H1 (cell line): ENCODE measurements at regions not wholly inside any gene's neighbourhood (a gene's known extent, or its start where the extent isn't known, plus 50 kb on each side); places are given as distances from the start of the nearest gene placed in this dataset.

ENCODE experiments used
- GABPA ChIP-seq: IDR thresholded peaks from 2 replicates; pipeline ENCODE4 v1.6.1; 2011; ENCODE audit warnings: mild to moderate bottlenecking, low read length, moderate library complexity, borderline replicate concordance; ENCODE audit not compliant: insufficient read depth
- JUND ChIP-seq: IDR thresholded peaks from 2 replicates; pipeline ENCODE4 v1.6.1; 2011; ENCODE audit warnings: mild to moderate bottlenecking, improper control_type of control experiment, low read length
- POLR2A ChIP-seq, 2 experiments: IDR thresholded peaks; 1 replicate in 1 of 2; 2 replicates in 1 of 2; pipeline ENCODE4 v1.6.1; 2011; ENCODE audit warnings: low read depth in 2 of 2, low read length in 2 of 2, mild to moderate bottlenecking in 2 of 2; ENCODE audit errors: control extremely low read depth in 1 of 2
- SUZ12 ChIP-seq: fragments of 200-600 bp; sonication (generic); IDR thresholded peaks from 2 replicates; pipeline ENCODE4 v1.6.1; 2012; ENCODE audit warnings: mild to moderate bottlenecking, inconsistent platforms, low read length, moderate library complexity, mixed read lengths
- TAF7 ChIP-seq: optimal IDR thresholded peaks from 2 replicates; pipeline ENCODE3; 2011; ENCODE audit warnings: low read depth, mild to moderate bottlenecking, inconsistent platforms, low read length, moderate library complexity, borderline replicate concordance
- YY1 ChIP-seq: IDR thresholded peaks from 2 replicates; pipeline ENCODE4 v1.6.1; 2011; ENCODE audit warnings: low read depth, mild to moderate bottlenecking, low read length

DNA sequence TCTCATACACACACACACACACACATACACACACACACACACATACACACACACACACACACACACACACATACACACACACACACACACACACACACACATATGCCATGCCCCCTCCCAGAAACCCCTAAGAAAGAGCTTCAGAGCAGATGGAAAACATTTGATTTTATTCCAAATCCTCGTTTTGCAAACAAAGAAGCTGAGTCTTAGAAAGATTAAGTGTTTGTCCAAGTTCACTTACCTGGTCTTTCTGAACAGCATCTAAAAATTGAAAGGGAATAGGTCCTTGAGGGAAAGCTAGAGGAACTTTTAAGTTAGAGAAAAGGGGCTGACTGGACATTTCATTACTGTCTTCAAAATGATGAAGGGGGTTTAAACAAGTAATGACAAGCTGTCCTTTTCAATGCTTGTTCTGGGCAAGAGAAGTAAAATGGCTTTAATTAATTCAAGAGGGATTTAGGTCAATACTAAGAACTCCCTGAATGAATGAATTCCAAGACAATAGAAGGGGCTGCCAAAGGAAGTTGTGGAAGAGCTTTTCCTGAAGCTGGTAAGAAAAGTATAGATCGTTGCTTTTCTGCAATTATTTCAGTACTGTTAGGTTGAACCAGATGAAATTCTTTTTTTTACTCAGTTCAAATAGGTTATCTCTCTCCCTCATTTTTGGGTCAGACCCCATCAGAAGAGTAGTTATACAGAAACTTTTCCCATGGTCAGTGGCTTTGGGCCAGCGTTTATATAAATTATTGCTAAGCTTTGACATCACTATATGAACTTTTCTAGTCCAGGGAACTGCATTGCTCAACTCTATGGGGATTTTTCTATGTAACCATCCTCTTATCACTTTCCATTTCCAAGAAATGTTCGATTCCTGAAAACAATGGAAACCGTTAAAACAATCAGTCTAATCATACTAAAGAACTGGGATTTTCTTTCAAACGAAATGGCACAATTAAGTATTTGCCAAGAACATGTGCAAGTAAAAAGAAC lies 261.4 kb downstream of the MTERF1 start (continued):
- no peak for TF ChIP-seq JUND
- no peak for TF ChIP-seq YY1
- TF ChIP-seq SUZ12 = no peak
- TF ChIP-seq POLR2A (IDR thresholded peaks at IDR 0.05; ENCODE audit: control extremely low read depth in 1 of 2, low read depth in 2 of 2, low read length in 2 of 2) = no peak
- TF ChIP-seq TAF7 = no peak
- no peak for TF ChIP-seq GABPA
